ACHN (cell line): ENCODE measurements at regions not wholly inside any gene's neighbourhood (a gene's known extent, or its start where the extent isn't known, plus 50 kb on each side); places are given as distances from the start of the nearest gene placed in this dataset.
"Not testable (repeated sequence)": the region's sequence is repeated elsewhere in the genome, so short reads cannot be mapped to it uniquely, and the experiment has no call there.

Source experiments
- DNase-seq: peaks from one replicate; pipeline ENCODE4 v3.0.0-alpha.2; 2015
- in situ Hi-C: cut with HindIII; loops from 2 replicates; pipeline ENCODE4 v1.10.0; 2017; ENCODE audit warnings: low sequenced_read_pairs, low pct_ligation_motif_present, low pct_unique_long_range_greater_than_20kb

- no peak for DNase-seq
- in situ Hi-C loops, result no loop called here
Measured at GRCh38 chr5:169389318-169389717, 88.4 kb upstream of the SLIT3 start.

DNA sequence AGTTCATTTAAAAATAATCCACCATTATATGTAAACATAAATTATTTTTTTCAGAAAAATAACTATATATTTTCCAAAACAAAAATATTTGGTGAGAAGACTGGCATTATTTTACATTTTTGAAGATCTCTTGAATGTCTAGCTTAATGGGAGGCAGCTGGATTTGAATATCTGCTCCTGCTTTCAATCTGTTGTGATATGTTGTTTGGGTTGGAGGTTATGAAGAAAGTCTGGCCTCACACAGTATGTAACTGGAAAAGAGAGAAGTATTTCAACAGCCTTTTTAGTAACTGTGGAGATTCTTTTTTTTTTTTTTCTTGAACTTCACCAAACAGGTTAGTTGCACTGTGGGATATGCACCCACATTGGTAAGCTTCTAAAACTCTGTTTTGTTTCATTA, 84.7 kb upstream of the SLIT3 start:
- in situ Hi-C loops, result no loop called here
- no peak for DNase-seq

- no peak for DNase-seq
Measured at GRCh38 chr5:169384661-169385060, 83.7 kb upstream of the SLIT3 start.

GRCh38 chr5:169374761-169375160, 73.8 kb upstream of the SLIT3 start:
- in situ Hi-C loops, result no loop called here
- no peak for DNase-seq

More at GRCh38 chr5:169384661-169385060, 83.7 kb upstream of the SLIT3 start:
- in situ Hi-C loops, result no loop called here

DNA sequence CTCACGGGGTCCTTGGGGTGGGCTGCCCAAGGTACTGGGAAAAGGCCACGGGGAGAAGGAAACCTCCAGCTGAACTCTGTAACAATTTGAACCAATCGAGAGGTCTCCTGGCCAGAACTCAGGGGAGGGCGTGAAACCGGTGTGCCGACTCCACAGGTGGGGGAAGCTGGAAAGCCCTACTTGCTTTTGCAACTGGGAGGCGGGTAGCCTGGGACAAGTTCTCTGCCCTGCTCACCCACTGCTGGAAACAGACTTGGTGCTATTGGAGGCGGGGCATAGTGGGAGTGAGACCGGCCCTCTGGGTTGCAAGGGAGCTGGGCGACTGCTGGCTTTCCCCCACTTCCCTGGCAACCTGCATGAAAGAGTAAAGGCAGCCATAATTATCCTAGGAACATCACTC, 73.2 kb upstream of the SLIT3 start:
- in situ Hi-C loops, result no loop called here

DNA sequence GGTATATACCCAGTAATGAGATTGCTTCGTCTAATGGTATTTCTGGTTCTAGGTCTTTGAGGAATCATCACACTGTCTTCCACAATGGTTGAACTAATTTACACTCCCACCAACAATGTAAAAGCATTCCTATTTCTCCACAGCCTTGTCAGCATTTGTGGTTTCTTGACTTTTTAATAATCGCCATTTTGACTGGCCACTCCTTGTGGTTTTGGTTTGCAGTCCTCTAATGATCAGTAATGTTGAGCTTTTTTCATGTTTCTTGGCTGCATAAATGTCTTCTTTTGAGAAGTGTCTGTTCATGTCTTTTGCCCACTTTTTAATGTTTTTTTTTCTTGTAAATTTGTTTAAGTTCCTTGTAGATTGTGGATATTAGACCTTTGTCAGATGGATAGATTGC, 70.9 kb upstream of the SLIT3 start:
- DNase-seq, in situ Hi-C loops: not testable (repeated sequence)

More for the DNA sequence above, 73.2 kb upstream of the SLIT3 start:
- no peak for DNase-seq

GRCh38 chr5:169369130-169369529, 68.2 kb upstream of the SLIT3 start:
- DNase-seq, result no peak
- in situ Hi-C loops, result no loop called here

DNA sequence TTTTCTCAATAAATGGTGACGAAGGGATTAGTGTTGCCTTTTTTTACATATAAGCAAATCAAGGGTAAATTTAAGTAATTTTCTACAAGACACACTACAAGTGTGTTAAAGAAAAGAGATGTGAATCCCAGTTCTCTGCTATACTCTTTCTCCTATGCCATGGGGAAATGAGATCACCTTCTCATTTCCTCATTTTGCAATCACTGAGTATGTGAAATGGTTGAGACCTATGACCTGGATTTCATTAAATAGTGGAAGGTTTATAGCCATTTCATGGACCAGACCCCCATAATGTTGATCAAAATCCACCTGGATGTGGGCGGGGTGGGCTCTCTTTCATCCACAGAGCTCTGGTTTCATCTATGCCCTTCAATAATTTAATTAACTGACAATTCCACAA, 66.9 kb upstream of the SLIT3 start:
- DNase-seq, result no peak
- in situ Hi-C loops, result no loop called here

DNA sequence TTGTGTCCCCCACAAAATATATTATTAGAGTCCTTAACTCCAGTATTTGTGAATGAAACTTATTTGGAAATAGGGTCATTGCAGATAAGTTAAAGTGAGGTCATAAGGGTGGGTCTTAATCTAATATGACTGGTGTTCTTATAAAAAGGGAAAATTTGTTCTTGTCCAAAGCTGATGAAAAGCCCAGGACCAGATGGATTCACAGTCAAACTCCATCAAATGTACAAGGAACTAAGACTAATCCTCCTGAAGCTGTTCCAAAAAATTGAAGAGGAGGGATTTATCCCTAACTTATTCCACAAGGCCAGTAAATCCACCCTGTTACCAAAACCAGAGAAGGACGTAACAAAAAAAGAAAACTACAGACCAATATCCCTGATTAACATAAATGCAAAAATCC, 56.4 kb upstream of the SLIT3 start:
- DNase-seq, result no peak
- in situ Hi-C loops, result no loop called here

DNA sequence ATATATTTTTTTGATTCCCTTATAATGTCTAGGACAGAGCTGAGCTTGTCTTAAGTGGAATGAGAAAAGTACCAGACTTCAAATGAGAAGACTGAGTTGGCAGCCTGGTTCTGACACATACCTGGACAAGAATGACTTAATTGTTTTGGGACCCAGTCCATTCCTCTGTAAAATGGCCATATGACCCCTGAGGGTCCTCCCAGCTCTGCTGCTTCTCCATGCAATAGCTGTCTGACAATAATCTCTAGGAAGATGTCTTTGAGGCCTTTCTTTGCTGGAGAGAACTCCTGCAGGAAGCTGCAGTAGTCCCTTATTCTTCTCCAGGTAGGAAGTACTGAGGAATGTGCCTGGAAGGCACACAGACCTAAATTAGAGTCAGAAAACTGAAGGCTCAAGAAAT, 55.9 kb upstream of the SLIT3 start:
- in situ Hi-C loops, result no loop called here
- DNase-seq, result no peak

DNA sequence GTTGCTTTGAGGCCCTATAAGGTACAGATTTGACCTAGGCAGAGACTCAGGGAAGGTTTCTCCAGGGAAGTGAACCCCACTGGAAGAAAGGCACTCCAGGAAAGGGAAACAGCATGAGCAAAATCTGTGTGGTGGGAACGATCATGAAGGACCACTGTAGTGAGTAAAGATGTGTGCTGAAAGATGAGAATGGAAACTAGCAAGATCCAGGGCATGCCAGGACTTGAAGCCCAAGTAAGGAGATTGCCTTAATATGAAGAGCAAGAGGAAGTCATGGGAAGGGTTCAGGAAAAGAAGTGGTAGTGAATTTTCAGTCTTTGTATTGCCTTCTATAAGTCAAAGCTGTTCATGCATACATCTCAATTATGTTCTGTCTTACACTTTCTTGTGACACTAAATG, 55.2 kb upstream of the SLIT3 start:
- DNase-seq, result no peak
- in situ Hi-C loops, result no loop called here

GRCh38 chr5:169354921-169355320, 54.0 kb upstream of the SLIT3 start:
- in situ Hi-C loops, result no loop called here
- DNase-seq, result peak; percentile 13

DNA sequence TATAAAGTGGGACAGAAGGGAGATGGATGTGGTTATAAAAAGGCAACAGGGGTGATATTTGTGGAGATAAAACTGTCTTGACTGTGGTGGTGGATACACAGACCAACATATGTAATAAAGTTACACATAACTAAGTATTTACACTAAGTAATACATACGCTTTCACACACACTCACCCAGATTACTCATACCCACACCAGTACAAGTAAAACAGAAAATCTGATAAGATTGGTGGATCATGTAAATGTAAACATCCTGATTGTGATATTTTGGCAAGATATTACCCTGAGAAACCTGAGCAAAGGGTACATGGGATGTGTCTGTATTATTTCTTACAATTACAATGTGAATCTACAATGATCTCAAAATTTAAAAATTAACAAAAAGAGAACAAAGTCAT, 53.3 kb upstream of the SLIT3 start:
- in situ Hi-C loops, result no loop called here

DNA sequence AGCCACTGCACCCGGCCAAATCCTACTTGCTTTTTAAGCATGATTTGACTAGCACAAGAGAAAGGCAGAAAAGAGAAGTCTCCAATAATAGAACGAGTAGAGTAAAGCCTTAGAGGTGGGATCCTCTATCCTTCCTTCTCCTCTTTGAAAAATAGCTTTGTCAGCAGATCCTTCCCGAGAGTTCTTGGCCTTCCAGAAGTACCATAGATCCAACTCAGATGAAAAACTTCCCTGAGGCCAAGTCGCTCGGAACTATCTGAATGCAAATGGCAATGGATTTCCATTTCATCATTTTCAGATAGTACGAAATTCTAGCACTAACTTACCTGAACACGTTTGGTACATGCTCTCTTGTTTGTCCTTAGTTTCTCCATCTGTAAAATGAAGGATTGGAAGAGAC, 52.0 kb upstream of the SLIT3 start:
- DNase-seq, result no peak
- in situ Hi-C loops, result no loop called here

More for the DNA sequence above, 53.3 kb upstream of the SLIT3 start:
- no peak for DNase-seq

DNA sequence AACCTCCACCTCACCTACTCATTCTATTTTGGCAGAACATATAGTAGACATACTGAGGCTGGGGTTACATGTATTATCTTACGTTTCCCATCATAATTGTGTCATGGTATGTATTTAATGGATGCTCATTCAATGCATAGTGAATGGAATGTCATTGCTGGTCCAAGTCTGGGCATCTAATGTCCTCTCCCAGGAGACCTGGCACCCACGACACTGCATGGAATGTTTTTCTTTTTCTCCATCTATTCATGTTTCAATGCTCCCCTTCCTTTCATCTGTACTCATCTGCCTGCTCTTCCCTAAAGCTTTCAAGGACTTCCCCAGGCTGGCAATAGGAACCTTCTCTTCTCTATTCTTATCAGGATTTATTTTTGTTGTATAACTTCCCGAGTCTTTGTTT, 50.8 kb upstream of the SLIT3 start:
- in situ Hi-C loops, result no loop called here
- no peak for DNase-seq

DNA sequence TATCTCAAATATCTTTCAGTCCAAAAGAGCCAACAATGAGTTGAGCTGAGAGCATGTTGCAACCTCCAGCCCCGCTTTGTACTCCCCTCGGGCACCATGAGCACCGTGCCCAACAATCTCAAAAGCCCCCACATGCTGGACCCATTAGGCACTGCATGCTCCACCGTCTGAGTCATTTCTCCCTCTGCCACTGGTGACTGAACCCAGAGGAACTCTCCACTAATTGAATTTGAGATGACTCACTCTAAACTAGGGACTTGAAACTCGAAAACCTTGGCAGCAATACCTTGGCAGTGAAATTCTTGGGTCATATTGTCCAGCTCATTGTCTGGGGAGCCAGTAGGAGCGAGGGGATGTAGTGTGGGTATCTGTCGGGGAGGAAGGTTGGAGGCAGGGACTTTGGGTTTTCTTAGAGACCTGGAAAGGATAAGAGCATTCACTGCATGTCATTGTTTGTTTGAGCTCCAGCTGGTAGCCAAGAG, 49.9 kb upstream of the SLIT3 start:
- peak; percentile 97 for DNase-seq
- in situ Hi-C loops, result no loop called here
